ENCODE measurements at regions not wholly inside any gene's neighbourhood (a gene's known extent, or its start where the extent isn't known, plus 50 kb on each side); places are given as distances from the start of the nearest gene placed in this dataset.

- no peak for DNase-seq (ENCODE audit: low read depth in 2 of 2)
Observed at GRCh38 chr11:29310725-29311342, 706.0 kb downstream of the KCNA4 start.

GRCh38 chr11:29309992-29310391 is 706.8 kb downstream of the KCNA4 start:
- DNase-seq (ENCODE audit: low read depth in 2 of 2), result no peak

DNA sequence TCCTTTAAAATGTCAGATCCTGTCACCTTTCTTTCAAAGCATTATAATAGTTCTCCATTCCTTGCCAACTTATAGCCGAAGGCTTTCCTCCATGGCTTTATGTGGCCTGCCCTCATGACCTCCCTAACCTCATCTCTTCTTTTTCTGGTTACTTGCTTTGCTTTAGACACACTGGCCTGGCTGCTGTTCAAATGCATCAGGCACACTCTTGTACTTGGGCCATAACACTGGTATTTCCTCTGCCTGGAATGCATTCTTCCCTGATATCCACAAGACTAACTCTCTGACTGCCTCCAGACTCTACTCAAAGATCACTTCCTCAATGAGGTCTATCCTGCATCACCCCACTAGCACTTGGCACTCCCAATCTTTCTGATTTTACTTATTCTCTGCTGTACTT is 710.3 kb downstream of the KCNA4 start:
- no peak for DNase-seq (ENCODE audit: low read depth in 2 of 2)

DNA sequence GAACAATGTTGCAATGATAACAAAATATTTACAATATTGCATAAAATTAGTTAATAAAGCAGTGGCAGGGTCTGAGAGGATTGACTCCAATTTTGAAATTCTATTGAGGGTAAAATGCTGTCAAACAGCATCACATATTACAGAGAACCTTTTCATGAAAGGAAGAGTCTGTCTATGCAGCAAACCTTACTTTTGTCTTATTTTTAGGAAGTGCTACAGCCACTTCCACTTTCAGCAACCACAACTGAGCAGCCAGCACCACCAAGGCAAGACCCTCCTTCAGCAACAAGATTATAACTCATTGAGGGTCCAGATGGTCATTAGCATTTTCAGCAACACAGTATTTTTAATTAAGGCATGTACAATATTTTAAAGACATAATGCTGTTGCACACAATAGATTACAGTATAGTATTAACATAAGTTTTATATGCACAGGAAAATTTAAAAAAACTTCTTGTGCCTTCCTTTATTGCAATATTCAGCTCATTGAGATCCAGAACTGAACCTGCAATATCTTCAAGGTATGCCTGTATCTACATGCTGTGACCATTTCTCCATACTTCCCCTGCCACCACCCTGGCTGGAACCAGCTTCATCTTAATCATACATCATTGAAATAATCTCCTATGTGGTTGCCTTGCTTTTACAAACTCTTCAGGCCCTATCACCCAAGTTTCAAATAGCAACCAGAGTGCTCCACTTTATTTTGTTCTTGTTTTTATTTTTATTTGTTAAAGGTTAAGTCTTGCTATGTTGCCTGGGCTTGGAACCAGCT is 711.2 kb downstream of the KCNA4 start:
- DNase-seq (ENCODE audit: low read depth in 2 of 2), result no peak

GRCh38 chr11:29300420-29300819 is 716.4 kb downstream of the KCNA4 start:
- no peak for DNase-seq (ENCODE audit: low read depth in 2 of 2)

GRCh38 chr11:29296680-29297079 is 720.1 kb downstream of the KCNA4 start:
- DNase-seq (ENCODE audit: low read depth in 2 of 2), result no peak

DNA sequence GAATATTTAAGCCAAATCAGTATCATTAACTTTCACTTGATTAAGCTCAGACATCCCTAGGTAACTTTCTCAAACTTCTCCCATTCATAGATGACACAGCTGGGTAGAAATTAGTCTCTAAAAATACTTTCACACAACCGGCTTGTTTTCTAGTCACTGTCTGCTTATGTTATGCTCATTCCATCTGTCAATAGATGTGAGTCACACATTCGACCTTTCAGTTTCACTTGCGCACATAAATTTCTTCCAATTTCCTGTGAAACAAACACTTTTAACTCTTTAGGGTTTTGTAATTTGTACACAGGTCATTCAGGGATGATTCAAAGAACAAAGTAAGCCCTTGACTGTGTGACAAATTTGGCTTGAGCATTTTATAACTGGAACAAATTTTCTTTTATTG is 723.0 kb downstream of the KCNA4 start:
- no peak for DNase-seq (ENCODE audit: low read depth in 2 of 2)

GRCh38 chr11:29282088-29282487 is 734.7 kb downstream of the KCNA4 start:
- DNase-seq (ENCODE audit: low read depth in 2 of 2), result no peak

GRCh38 chr11:29281271-29281777 is 735.5 kb downstream of the KCNA4 start:
- DNase-seq (ENCODE audit: low read depth in 2 of 2), result no peak

- DNase-seq (ENCODE audit: low read depth in 2 of 2), result no peak
Observed at GRCh38 chr11:29280452-29280851, 736.4 kb downstream of the KCNA4 start.

GRCh38 chr11:29279716-29280115 is 737.1 kb downstream of the KCNA4 start:
- DNase-seq (ENCODE audit: low read depth in 2 of 2), result no peak

DNA sequence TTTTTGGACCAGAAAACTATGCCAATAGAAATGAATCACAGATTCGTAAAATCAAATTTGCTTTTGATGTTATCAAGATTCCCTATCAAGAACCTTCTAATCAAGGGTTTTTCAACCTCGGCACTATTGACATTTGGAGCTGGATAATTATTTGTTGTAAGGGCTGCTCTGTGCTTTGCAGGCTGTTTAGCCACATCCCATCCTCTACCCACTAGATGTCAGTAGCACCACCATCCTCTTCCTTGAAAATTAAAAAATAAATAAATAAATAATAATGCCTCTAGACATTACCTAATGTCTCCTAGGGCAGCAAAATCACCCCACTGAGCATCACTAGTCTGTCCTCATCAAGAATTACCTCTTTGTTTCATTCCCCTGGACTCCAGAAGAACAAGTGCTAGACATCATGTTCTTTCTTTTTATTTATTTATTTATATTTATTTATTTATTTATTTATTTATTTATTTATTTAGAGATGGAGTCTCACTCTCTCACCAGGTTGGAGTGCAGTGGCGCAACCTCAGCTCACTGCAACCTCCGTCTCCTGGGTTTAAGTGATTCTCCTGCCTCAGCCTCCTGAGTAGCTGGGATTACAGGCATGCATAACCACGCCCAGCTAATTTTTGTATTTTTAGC is 744.7 kb downstream of the KCNA4 start:
- no peak for DNase-seq (ENCODE audit: low read depth in 2 of 2)

GRCh38 chr11:29271616-29272015 is 745.2 kb downstream of the KCNA4 start:
- DNase-seq (ENCODE audit: low read depth in 2 of 2), result no peak

DNA sequence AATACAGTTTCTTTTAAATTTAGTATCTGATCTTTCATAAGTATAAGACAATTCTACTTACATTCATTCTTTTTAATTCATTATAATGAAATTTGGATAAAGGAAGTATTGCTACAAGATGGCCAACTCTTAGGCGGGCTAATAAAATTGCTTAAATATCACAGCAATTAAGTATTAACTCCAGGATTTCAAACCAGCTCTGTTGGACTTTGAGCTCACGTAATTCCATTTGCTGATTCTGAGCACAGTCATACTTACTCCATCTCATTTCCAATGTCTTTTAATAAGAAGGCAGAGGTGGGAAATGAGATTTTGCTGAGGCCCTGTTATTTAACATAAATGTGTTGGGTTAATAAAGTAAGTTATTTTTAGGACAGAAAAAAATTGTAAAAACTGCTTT is 748.1 kb downstream of the KCNA4 start:
- DNase-seq (ENCODE audit: low read depth in 2 of 2), result no peak

- no peak for DNase-seq (ENCODE audit: low read depth in 2 of 2)
Observed at GRCh38 chr11:29265792-29266191, 751.0 kb downstream of the KCNA4 start.

DNA sequence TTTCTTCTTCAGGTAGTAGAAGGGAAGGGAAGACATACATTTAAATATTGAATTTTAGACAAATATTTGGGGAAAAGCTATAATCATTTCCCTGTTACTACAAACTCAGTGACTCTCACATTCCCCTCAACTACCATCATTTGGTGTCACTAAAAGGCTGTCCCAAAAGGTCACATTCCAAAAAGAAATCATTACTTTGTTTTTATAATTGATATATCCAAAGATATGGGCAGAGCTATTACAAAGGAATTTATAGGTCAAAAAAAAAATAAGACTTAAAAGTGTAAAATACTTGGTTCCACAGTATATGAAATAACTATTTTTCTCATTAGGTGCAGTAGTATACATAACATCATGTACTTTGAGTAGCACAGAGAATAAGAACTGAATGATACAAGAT is 751.4 kb downstream of the KCNA4 start:
- no peak for DNase-seq (ENCODE audit: low read depth in 2 of 2)

- no peak for DNase-seq (ENCODE audit: low read depth in 2 of 2)
Observed at GRCh38 chr11:29263971-29264682, 752.7 kb downstream of the KCNA4 start.

DNA sequence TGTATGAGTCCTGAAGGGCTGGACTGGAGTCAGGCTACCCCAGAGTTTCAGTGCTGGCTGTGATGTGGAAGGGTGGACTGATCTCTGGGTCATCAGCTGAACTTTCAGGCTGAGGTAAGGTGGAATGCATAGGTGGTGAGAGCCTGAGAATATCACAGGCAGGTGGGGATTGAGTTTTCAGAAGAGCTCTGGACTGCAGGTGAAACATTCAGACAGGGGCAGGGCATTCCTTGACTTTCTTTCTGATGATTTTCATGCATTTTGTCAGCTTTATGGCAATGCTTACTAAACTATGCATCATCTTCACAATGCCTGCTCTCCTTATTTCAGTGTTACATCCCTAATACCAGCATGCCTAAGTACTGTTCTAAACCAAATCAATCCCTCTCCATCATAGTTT is 755.0 kb downstream of the KCNA4 start:
- no peak for DNase-seq (ENCODE audit: low read depth in 2 of 2)

DNA sequence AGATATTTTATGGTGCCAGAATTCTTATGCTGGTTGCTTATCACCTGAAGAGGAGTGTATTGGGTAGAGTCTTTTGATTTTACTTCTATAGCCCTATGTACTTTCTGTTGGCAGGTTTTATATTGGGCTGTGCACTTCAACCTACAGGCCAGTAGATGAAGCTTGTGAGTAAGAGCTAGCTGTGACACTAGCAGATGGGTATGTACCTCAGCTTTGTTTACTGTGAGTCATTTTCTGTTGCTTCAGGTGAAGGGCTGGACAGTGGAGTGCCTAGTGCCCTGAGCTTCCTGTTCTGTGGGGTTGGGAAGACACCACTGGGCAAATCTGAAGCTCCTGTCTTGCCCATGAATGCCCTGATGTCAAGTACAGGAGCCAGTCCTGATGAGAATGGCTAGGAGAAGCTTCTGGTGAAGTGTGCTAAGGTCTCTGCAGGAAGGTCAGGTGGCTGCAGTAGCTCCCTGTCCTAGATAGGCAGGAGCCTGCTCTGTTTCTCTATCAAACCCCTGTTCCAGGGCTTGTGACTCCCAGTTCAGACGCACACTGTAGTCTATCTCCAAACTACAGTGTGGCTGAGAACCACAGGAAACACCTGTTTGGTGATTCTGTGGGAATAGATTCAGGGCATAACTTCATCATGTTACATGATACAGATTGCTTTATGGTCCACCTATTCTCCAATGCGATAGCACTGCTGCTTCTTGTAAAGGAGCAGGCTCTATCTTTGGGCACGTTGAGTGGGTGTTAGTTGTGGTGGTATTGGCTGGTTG is 755.7 kb downstream of the KCNA4 start:
- DNase-seq (ENCODE audit: low read depth in 2 of 2), result no peak

DNA sequence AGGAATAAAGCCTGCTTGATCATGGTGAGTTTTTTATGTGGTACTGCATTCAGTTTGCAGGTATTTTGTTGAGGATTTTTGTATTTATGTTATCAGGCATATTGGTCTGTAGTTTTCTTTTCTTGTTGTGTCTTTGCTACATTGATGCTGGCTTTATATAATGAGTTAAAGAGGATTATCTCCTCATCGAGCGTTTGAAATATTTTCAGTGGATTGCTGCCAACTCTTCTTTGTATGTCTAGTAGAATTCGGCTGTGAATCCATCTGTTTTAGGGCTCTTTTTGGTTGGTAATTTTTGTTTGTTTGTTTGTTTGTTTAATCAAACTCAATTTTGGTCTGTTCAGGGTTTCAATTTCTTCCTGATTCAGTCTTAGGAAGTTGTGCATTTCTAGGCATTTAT is 758.4 kb downstream of the KCNA4 start:
- no peak for DNase-seq (ENCODE audit: low read depth in 2 of 2)

GRCh38 chr11:29256580-29256979 is 760.2 kb downstream of the KCNA4 start:
- DNase-seq (ENCODE audit: low read depth in 2 of 2), result no peak

- DNase-seq (ENCODE audit: low read depth in 2 of 2), result no peak
Observed at GRCh38 chr11:29255401-29255800, 761.4 kb downstream of the KCNA4 start.
